HL-60 (cell line): ENCODE measurements at regions not wholly inside any gene's neighbourhood (a gene's known extent, or its start where the extent isn't known, plus 50 kb on each side); places are given as distances from the start of the nearest gene placed in this dataset.

Experiments used
- POLR2AphosphoS5 ChIP-seq: IDR thresholded peaks from 2 replicates; pipeline ENCODE4 v1.6.1; 2012; ENCODE audit warnings: low read depth
- SPI1 ChIP-seq: IDR thresholded peaks from 2 replicates; pipeline ENCODE4 v1.6.1; 2012; ENCODE audit warnings: low read depth, mild to moderate bottlenecking, borderline replicate concordance
- TF ChIP-seq, protein P1 (sequence below): IDR thresholded peaks from one replicate; pipeline ENCODE4 v1.5.1; 2011; ENCODE audit warnings: low read length, control low read depth, inconsistent platforms; ENCODE audit not compliant: insufficient read depth
- TF ChIP-seq, protein P2 (sequence below): IDR thresholded peaks from 2 replicates; pipeline ENCODE4 v1.6.1; 2012; ENCODE audit warnings: low read depth; ENCODE audit not compliant: insufficient replicate concordance

DNA sequence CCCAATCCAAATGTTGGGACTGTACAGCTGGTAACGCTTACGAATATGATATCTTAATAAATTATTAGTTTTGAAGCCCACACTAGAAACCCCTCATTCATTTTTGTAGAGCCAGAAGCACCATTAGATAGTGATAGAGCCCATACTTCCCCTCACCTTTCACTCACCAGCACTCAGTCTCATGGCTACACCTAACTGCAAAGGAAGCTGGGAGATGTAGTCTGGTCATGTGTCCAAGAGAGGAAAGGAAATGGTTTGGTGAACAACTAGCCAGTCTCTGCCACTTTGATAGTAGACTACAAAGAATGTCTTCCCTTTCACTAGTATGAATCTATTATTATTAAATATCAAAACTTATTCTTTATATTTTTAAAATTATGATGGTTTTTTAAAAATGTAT, 77.1 kb upstream of the EGFL6 start:
- TF ChIP-seq, protein P1, sequence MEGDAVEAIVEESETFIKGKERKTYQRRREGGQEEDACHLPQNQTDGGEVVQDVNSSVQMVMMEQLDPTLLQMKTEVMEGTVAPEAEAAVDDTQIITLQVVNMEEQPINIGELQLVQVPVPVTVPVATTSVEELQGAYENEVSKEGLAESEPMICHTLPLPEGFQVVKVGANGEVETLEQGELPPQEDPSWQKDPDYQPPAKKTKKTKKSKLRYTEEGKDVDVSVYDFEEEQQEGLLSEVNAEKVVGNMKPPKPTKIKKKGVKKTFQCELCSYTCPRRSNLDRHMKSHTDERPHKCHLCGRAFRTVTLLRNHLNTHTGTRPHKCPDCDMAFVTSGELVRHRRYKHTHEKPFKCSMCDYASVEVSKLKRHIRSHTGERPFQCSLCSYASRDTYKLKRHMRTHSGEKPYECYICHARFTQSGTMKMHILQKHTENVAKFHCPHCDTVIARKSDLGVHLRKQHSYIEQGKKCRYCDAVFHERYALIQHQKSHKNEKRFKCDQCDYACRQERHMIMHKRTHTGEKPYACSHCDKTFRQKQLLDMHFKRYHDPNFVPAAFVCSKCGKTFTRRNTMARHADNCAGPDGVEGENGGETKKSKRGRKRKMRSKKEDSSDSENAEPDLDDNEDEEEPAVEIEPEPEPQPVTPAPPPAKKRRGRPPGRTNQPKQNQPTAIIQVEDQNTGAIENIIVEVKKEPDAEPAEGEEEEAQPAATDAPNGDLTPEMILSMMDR: no peak
- TF ChIP-seq, protein P2, sequence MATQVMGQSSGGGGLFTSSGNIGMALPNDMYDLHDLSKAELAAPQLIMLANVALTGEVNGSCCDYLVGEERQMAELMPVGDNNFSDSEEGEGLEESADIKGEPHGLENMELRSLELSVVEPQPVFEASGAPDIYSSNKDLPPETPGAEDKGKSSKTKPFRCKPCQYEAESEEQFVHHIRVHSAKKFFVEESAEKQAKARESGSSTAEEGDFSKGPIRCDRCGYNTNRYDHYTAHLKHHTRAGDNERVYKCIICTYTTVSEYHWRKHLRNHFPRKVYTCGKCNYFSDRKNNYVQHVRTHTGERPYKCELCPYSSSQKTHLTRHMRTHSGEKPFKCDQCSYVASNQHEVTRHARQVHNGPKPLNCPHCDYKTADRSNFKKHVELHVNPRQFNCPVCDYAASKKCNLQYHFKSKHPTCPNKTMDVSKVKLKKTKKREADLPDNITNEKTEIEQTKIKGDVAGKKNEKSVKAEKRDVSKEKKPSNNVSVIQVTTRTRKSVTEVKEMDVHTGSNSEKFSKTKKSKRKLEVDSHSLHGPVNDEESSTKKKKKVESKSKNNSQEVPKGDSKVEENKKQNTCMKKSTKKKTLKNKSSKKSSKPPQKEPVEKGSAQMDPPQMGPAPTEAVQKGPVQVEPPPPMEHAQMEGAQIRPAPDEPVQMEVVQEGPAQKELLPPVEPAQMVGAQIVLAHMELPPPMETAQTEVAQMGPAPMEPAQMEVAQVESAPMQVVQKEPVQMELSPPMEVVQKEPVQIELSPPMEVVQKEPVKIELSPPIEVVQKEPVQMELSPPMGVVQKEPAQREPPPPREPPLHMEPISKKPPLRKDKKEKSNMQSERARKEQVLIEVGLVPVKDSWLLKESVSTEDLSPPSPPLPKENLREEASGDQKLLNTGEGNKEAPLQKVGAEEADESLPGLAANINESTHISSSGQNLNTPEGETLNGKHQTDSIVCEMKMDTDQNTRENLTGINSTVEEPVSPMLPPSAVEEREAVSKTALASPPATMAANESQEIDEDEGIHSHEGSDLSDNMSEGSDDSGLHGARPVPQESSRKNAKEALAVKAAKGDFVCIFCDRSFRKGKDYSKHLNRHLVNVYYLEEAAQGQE: no peak
- TF ChIP-seq POLR2AphosphoS5 (no peak), SPI1 (no peak)
